ENCODE measurements at regions not wholly inside any gene's neighbourhood (a gene's known extent, or its start where the extent isn't known, plus 50 kb on each side); places are given as distances from the start of the nearest gene placed in this dataset.

DNA sequence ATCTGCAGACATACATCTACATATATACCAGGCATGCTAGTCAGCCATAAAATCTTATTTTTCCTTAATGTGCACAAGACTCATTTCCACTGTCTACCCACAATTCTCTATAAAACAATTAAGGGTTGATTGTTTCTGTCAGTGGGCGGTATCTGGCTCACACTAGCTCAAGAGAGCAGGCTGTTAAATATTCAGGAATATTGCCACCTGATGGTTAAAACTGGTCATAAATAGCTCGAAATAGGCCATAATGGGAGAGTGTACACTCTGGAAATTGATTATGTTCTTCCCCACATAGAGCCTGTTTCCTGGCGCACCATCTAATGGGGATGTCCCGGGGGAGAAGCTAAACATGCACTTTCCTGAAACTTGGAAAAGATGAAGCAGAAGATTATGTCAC is 620.6 kb upstream of the ANKRD30A start:
- H3K4me1 ChIP-seq (ENCODE audit: control insufficient read depth, insufficient read depth, low read length), result no peaks in the 10 kb centered on the region
- no peak overlapping the region for H3K9ac ChIP-seq (ENCODE audit: low read depth, low read length)
- dilution Hi-C loops (cut with HindIII; ENCODE audit: low sequenced_read_pairs, unreplicated experiment) (no loop called here), in situ Hi-C loops (cut with MboI; ENCODE audit: low sequenced_read_pairs) (no loop called here), intact Hi-C loops (cut with micrococcal nuclease) (no loop called here)
- no peak overlapping the region for H2AK5ac ChIP-seq (ENCODE audit: low read depth, low read length)
- H3K4me2 ChIP-seq (ENCODE audit: low read depth, low read length), result no peak overlapping the region
- H3K36me3 ChIP-seq (ENCODE audit: control insufficient read depth, insufficient read depth, low read length), result no peaks in the 10 kb centered on the region
- POLR2A ChIA-PET (ENCODE audit: unreplicated experiment), result no interaction called here
- H3K9me1 ChIP-seq (ENCODE audit: insufficient read depth, low read length), result no peaks in the 10 kb centered on the region
- H3K79me1 ChIP-seq (ENCODE audit: low read depth in 1 of 2, low read length in 2 of 2), result no peaks in the 10 kb centered on the region
- no peak overlapping the region for H3K4me3 ChIP-seq (ENCODE audit: insufficient read depth, low read depth, low read length)
- no CpG with 5 or more reads among the region's 4 CpGs for WGBS, 2 experiments (ENCODE audit: extremely low coverage in 2 of 2, insufficient read length in 1 of 2)
- no peak overlapping the region for H4K8ac ChIP-seq (ENCODE audit: low read depth in 2 of 2, low read length in 2 of 2)
- no peak overlapping the region for H2AFZ ChIP-seq (replicated peaks; ENCODE audit: low read length, poor library complexity)
- no TSS peak for BruUV-seq (replicated peaks)
- TF ChIP-seq MAFK (IDR thresholded peaks at IDR 0.05; ENCODE audit: low read depth, low read length) (no peak), CHD1 (IDR thresholded peaks at IDR 0.05; ENCODE audit: low read depth, low read length) (no peak), SMC3 (IDR thresholded peaks at IDR 0.05; ENCODE audit: low read depth, low read length) (no peak), RAD21 (IDR thresholded peaks at IDR 0.05; ENCODE audit: low read length) (0 out of 2 replicates have a peak, but pooled peaks have one; percentile 18), NFE2L2 (IDR thresholded peaks at IDR 0.05; ENCODE audit: low read depth, low read length) (no peak)
- H2BK120ac ChIP-seq (ENCODE audit: low read depth, low read length), result no peak overlapping the region
- no peak overlapping the region for H2AK9ac ChIP-seq (replicated peaks; ENCODE audit: low read depth, low read length, poor library complexity)
- no peak overlapping the region for H3K14ac ChIP-seq (replicated peaks; ENCODE audit: low read depth, low read length)
- no peak overlapping the region for H3K23ac ChIP-seq (ENCODE audit: low read depth, low read length)
- no peaks in the 10 kb centered on the region for H3K9me3 ChIP-seq (ENCODE audit: control insufficient read depth, insufficient read depth, low read length)
- H2BK20ac ChIP-seq (ENCODE audit: low read depth, low read length), result no peak overlapping the region
- DNase-seq (no peak), ATAC-seq (ENCODE audit: low read depth) (no peak)
- H3K27ac ChIP-seq (ENCODE audit: insufficient read depth, low read length), result no peak overlapping the region
- no peaks in the 10 kb centered on the region for H3K27me3 ChIP-seq (ENCODE audit: control insufficient read depth, insufficient read depth, low read length)
- H3K56ac ChIP-seq (ENCODE audit: extremely low read depth, insufficient read depth, low read length), result no peak overlapping the region
- H2BK15ac ChIP-seq (ENCODE audit: low read depth, low read length), result no peak overlapping the region
- no peak overlapping the region for H4K91ac ChIP-seq (ENCODE audit: insufficient read depth, low read depth, low read length)
- CTCF ChIA-PET, result no interaction called here
- no peak overlapping the region for H2BK5ac ChIP-seq (ENCODE audit: low read depth, low read length, poor library complexity, severe bottlenecking)
- no peak overlapping the region for H4K5ac ChIP-seq (ENCODE audit: low read depth, low read length)
- H3K18ac ChIP-seq (ENCODE audit: low read depth, low read length), result no peak overlapping the region
- no peak overlapping the region for H3K4ac ChIP-seq (ENCODE audit: low read depth, low read length)
- no peaks in the 10 kb centered on the region for H4K20me1 ChIP-seq (ENCODE audit: insufficient read depth, low read length)

Data from IMR-90 (cell line).